WTC11 (cell line): ENCODE measurements at regions not wholly inside any gene's neighbourhood (a gene's known extent, or its start where the extent isn't known, plus 50 kb on each side); places are given as distances from the start of the nearest gene placed in this dataset.
"Not testable (repeated sequence)": the region's sequence is repeated elsewhere in the genome, so short reads cannot be mapped to it uniquely, and the experiment has no call there.

Source experiments
- ETV6 ChIP-seq: sonication (generic); formaldehyde crosslinking; IDR thresholded peaks from 2 replicates; pipeline ENCODE4 v1.8.1; 2022; ENCODE audit warnings: mild to moderate bottlenecking, missing genetic modification reagents
- ZNF232 ChIP-seq: sonication (generic); formaldehyde crosslinking; IDR thresholded peaks from 2 replicates; pipeline ENCODE4 v1.8.0; 2022; ENCODE audit warnings: mild to moderate bottlenecking, missing genetic modification reagents
- TF ChIP-seq, protein P1 (sequence below): fragments of 200-600 bp; IDR thresholded peaks from 2 replicates; pipeline ENCODE4 v1.8.0; 2022; ENCODE audit warnings: antibody characterized with exemption

- TF ChIP-seq, protein P1, sequence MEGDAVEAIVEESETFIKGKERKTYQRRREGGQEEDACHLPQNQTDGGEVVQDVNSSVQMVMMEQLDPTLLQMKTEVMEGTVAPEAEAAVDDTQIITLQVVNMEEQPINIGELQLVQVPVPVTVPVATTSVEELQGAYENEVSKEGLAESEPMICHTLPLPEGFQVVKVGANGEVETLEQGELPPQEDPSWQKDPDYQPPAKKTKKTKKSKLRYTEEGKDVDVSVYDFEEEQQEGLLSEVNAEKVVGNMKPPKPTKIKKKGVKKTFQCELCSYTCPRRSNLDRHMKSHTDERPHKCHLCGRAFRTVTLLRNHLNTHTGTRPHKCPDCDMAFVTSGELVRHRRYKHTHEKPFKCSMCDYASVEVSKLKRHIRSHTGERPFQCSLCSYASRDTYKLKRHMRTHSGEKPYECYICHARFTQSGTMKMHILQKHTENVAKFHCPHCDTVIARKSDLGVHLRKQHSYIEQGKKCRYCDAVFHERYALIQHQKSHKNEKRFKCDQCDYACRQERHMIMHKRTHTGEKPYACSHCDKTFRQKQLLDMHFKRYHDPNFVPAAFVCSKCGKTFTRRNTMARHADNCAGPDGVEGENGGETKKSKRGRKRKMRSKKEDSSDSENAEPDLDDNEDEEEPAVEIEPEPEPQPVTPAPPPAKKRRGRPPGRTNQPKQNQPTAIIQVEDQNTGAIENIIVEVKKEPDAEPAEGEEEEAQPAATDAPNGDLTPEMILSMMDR, result not testable (repeated sequence)
- TF ChIP-seq ZNF232, ETV6 (CRISPR knock-in tag): not testable (repeated sequence)
Observed at GRCh38 chr6:56778503-56778902, 135.8 kb upstream of the DST start.
